Ishikawa (cell line): ENCODE measurements at regions not wholly inside any gene's neighbourhood (a gene's known extent, or its start where the extent isn't known, plus 50 kb on each side); places are given as distances from the start of the nearest gene placed in this dataset.

Experiments used
- CREB1 ChIP-seq: IDR thresholded peaks from 2 replicates; pipeline ENCODE4 v1.6.1; 2012; ENCODE audit warnings: low read depth
- EP300 ChIP-seq: IDR thresholded peaks from 2 replicates; pipeline ENCODE4 v1.6.1; 2012; ENCODE audit warnings: borderline replicate concordance
- MAX ChIP-seq: IDR thresholded peaks from 2 replicates; pipeline ENCODE4 v1.6.1; 2012
- NFIC ChIP-seq: IDR thresholded peaks from 2 replicates; pipeline ENCODE4 v1.6.1; 2012
- RAD21 ChIP-seq: IDR thresholded peaks from 2 replicates; pipeline ENCODE4 v1.6.1; 2012; ENCODE audit warnings: low read depth
- TAF1 ChIP-seq: IDR thresholded peaks from 2 replicates; pipeline ENCODE4 v1.6.1; 2012; ENCODE audit warnings: low read depth, mild to moderate bottlenecking
- TEAD4 ChIP-seq: IDR thresholded peaks from 2 replicates; pipeline ENCODE4 v1.6.1; 2012
- YY1 ChIP-seq: IDR thresholded peaks from 2 replicates; pipeline ENCODE4 v1.6.1; 2012; ENCODE audit warnings: low read depth
- ZBTB7A ChIP-seq: IDR thresholded peaks from 2 replicates; pipeline ENCODE4 v1.6.1; 2012; ENCODE audit warnings: low read depth

- 0 out of 2 replicates have a peak, but pooled peaks have one; percentile 20 for TF ChIP-seq CREB1
- TF ChIP-seq EP300: no peak; the same call in 1 of the 2 replicates
- TF ChIP-seq MAX: peak; percentile 63; the same call in 1 of the 2 replicates
- TF ChIP-seq NFIC: no peak; the same call in 1 of the 2 replicates
- TF ChIP-seq YY1: no peak
- TF ChIP-seq TEAD4: no peak
- TF ChIP-seq RAD21: no peak
- TF ChIP-seq ZBTB7A: no peak
- TF ChIP-seq TAF1: peak; percentile 60; the same call in 1 of the 2 replicates
These were observed 108.8 kb downstream of the KCNRG start for GRCh38 chr13:50123862-50124535.
